Suprapubic skin (tissue), 3 donors: ENCODE measurements at regions not wholly inside any gene's neighbourhood (a gene's known extent, or its start where the extent isn't known, plus 50 kb on each side); places are given as distances from the start of the nearest gene placed in this dataset.

Experiments
- EP300 ChIP-seq: sonication (generic); formaldehyde crosslinking; IDR thresholded peaks from one replicate; pipeline ENCODE4 v1.6.1; 2017; ENCODE audit warnings: antibody characterized with exemption
- POLR2A ChIP-seq, 2 donors: fragments of 450-650 bp; IDR thresholded peaks; one replicate each; pipeline ENCODE4 v1.6.1; 2017; ENCODE audit warnings: antibody characterized with exemption in 2 of 2, mild to moderate bottlenecking in 2 of 2, moderate library complexity in 2 of 2
- TF ChIP-seq, protein P1 (sequence below), 2 donors: fragments of 200-600 bp in 1 of 2; fragments of 450-650 bp in 1 of 2; sonication (generic) in 1 of 2; IDR thresholded peaks; one replicate each; pipeline ENCODE4 v1.5.1; 2016 to 2019; ENCODE audit warnings: antibody characterized with exemption in 2 of 2, mild to moderate bottlenecking in 1 of 2, moderate library complexity in 1 of 2

DNA sequence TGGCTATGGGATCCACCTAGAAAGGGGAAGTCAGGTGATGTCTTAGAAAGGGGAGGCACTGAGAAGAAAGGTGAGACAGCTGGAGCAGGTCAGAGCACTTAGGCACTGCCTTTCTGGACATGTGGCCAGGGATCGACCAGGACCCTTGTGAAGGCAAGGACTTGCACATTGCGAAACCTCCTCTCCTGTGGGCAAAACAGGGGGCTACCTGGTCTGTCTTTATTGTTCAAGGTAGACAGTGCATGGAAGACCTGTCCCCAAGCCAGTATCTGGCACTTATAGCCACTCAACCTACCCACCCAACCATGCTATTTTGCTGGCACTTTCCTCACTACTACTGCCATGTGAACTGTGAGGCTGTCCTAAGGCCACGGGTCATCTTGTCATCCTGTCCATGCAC is 67.2 kb downstream of the NAV1 start:
- TF ChIP-seq EP300 (no peak), POLR2A (IDR thresholded peaks at IDR 0.05) (no peak)
- TF ChIP-seq, protein P1, sequence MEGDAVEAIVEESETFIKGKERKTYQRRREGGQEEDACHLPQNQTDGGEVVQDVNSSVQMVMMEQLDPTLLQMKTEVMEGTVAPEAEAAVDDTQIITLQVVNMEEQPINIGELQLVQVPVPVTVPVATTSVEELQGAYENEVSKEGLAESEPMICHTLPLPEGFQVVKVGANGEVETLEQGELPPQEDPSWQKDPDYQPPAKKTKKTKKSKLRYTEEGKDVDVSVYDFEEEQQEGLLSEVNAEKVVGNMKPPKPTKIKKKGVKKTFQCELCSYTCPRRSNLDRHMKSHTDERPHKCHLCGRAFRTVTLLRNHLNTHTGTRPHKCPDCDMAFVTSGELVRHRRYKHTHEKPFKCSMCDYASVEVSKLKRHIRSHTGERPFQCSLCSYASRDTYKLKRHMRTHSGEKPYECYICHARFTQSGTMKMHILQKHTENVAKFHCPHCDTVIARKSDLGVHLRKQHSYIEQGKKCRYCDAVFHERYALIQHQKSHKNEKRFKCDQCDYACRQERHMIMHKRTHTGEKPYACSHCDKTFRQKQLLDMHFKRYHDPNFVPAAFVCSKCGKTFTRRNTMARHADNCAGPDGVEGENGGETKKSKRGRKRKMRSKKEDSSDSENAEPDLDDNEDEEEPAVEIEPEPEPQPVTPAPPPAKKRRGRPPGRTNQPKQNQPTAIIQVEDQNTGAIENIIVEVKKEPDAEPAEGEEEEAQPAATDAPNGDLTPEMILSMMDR (IDR thresholded peaks at IDR 0.05) = no peak
